OCI-LY1 (cell line): ENCODE measurements at regions not wholly inside any gene's neighbourhood (a gene's known extent, or its start where the extent isn't known, plus 50 kb on each side); places are given as distances from the start of the nearest gene placed in this dataset.

Source experiments
- CTCF ChIP-seq: fragments of 200-600 bp; sonication (generic), shearing (Covaris generic); IDR thresholded peaks from 2 replicates; pipeline ENCODE4 v1.5.1; 2017; ENCODE audit warnings: mild to moderate bottlenecking, antibody characterized with exemption, low read length, moderate library complexity, mixed read lengths
- EZH2 ChIP-seq: fragments of 200-600 bp; sonication (generic), shearing (Covaris generic); IDR thresholded peaks from 2 replicates; pipeline ENCODE4 v1.8.0; 2017; ENCODE audit warnings: borderline replicate concordance, mixed run types, mild to moderate bottlenecking, antibody characterized with exemption, low read length, moderate library complexity, mixed read lengths

GRCh38 chr10:131679926-131680325, 220.9 kb upstream of the PPP2R2D start:
- no peak for TF ChIP-seq CTCF
- no peak for TF ChIP-seq EZH2
